Stimulated activated CD8-positive, alpha-beta memory T cell treated with anti-CD3 and anti-CD28 coated beads, Interleukin-2, amount 100 ng/mL, for 1 hour (primary cell): ENCODE measurements at regions not wholly inside any gene's neighbourhood (a gene's known extent, or its start where the extent isn't known, plus 50 kb on each side); places are given as distances from the start of the nearest gene placed in this dataset.

Experiments
- DNase-seq, 2 donors: peaks; one replicate each; pipeline ENCODE4 v3.0.0-alpha.2; 2020; ENCODE audit warnings: low read depth in 2 of 2

DNA sequence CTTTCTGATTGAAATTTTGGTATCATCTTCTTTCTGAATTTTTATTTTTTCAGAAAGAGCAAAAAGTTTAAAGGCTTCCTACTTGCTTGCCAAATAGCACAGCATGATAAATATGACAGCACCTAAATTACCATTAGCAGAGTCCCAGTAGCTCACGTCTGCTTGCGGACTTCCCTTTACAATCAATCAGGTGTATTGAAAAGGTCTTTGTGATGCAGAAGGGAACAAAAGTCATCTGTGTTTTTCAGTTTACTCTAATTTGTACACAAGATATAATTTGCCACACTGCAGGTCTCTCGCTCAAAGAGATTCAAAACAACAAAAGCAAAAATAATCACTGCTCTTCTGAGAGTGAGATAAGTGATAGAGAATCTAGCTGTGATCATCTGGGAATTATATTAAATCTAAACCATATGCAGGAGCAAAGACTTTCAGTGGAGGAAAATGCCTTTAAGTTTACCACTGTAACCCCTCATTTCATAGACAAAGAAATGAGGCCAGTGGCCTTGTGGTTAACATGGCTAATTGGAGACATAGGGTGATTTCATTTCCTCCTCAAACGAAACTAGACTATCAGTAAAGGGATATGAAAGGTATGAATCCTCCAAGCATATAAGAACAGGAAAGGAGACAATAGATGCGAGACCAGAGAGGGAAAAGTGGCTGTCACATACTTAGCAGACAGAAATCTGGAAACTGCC is 240.8 kb upstream of the TMPO start:
- DNase-seq: no peak

DNA sequence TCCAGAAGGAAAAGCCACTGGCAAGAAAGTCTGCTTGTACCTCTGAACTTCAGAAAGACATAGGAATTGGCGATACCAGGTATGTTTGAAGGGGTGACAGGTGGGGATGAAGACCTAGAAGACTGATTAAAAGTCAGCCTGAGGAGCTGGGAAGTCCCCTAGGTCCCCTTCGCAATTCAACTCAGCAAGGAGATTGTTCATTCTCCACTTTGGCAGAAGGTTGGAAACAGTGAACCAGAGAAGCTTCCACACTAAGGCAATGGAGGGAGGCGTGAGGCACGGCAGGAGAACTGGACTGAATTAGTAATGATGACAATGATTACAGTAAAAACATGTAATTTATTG is 240.3 kb upstream of the TMPO start:
- DNase-seq: no peak

DNA sequence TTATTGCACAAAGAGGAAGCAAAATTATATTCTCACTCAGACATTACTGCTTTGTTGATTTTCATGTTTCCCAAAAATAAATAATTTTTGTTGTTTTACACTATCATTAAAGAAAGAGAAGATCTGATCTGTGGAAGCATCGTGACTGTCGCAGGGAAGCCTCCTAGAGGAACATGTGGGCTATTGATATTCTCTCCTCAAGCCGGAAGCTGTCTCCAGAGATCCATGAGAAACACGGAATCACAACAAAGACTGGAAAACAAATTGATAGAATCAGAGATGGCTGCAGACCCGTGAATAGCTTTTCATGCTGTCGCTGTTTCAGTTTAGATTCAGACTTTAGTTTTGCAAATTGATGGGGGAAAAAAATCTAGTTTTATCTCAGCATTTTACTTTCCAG is 235.2 kb upstream of the TMPO start:
- DNase-seq: no peak

DNA sequence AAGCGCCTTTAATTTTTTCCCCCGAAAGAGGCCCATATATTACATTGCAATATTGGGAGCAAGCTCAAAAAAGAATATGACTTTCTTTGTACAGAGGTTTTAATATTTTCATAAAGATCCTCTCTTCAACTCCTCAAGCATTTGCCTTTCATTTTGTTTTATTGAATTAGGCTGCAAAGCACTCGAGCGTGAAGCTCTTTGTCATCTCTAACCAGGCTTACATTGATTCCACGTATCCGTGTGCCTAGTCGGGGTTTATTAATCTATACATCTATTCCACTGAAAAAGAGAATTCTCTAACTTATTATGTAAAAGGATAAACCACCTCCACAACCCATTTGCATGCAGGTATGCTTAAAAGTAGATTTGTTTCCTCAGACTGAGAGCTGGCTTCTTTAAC is 234.8 kb upstream of the TMPO start:
- no peak for DNase-seq

DNA sequence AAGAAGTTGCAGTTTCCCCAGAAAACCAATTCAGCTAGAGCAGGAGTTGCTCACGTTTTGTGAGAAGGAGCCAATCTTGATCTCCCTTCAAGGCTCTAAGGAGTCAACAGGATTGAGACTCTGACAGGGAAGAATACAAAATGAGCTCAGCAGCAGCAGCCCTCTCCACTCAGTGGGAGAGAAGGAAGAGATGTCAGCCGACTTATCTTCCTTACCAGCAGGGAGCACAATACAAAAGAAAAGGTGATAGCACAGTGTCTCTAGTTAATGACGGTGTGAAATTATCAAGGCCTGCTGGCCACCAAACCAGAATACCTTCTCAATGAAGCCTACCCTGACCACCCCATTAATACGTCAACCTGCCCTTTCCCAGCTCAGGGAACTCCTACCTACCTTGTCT is 223.6 kb upstream of the TMPO start:
- no peak for DNase-seq

DNA sequence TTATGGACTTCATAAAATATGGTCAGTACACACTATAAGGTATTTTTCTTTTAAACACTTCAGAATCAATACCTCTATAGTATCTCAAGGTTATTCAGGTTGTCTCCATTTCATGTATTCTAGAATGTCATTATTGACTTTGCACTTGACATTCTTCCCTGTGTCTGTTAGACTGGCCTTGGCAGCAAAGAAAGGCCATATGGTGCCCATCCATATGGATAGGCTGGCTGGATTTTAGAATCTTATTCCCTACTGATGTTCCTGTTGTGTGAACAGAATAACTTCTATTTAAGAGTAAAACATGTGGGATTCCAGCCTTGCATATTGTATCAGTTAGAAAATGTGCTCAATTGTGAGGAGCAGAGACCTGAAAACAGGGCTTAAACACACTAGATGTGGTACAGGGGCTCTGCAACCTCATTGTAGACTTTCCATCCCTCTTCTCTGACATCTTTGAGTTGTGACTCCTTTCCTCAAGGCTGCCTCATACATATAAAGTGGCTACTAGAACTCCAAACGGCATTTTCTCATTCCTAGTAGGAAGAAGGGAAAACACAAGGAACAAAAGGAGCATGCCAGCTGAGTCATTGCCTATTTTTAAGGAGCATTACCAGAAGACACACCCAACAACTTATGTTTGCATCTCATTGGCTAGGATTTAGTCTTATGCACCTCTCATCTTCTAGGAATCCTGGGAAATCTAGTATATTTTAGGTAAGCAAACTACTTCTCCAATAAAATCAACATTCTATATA is 221.2 kb upstream of the TMPO start:
- DNase-seq: no peak

DNA sequence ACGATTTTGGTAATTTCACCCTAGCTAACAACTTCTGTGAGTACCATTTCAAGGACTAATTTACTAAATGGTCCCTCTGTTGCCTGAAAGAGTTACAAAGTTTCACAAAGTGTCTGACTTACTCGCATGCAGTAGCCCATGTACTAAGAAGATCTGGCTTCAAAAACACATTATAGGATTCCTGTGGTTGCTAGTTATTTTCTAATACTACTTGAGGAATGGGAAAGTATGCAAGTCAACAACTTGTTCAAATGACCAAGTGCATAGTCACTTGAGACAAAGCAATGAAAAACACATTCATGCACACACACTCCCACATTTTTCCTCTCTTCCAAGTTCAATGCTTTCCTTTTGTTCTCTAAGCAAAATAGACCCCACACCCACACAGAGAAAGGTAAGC is 219.7 kb upstream of the TMPO start:
- DNase-seq: no peak

DNA sequence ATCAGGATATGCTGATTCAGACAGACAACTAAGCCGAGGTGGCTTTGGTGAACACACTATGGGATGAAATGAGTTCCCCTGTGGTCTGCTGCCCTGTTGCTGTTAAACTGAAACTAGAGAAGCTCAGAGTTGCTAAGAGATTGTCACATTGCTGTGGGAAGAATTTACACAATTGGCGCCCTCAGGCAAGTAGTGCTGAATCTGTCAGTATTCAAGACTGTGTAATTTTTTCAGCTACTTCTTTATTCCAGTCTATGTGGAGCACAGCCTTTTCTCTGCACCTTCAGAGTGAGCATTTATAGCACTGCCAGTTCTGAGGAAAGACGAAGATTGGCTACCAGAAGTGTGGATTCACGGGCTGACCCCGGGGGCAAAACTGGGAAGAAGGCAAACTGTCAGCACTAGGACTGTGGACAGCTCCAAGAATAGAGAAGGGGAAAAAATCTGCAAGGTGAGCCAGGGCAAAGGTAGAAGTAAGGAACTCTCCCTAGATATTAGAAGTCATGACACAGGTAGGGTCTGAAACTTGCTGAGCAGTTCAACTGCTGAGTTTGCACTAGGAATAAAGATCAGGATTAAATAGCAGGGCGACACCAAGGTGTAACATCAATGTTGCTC is 218.8 kb upstream of the TMPO start:
- no peak for DNase-seq

DNA sequence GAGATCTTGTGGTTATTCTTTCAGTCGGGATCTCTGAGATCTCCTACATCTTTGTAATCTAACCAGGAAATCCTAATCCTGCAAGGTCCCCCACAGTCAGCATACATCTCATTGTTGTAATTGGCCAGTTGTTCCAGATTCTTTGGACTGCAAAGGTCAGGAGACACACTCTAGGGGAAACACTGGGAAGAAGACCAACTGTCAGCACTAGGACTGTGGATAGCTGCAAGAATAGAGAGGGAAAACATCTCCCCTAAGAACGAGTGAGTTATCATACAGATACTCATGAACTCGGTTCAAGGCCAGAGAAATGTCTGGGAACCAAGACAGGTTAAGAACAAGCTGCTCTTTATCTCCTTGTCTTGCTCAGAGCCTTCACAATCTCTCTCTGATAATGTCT is 217.9 kb upstream of the TMPO start:
- DNase-seq: no peak

DNA sequence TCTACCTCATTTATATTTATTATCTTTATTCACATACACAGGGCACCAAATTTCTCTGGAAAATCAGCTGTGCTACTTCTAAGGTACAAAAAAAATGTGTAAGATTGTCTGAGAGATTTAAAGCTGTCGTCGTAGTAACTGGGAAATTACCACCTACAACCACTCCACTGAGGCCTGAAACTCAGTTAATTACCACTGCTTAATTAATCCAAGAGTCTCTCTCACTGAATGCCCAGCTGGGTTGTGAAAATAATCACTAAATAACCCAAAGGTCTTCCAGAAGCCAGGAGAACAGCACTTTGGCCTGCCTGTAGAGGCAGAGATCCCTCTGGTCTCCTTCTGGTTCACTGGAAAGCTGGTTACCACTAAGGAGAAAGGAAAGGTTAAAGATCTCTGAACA is 207.2 kb upstream of the TMPO start:
- DNase-seq: no peak

DNA sequence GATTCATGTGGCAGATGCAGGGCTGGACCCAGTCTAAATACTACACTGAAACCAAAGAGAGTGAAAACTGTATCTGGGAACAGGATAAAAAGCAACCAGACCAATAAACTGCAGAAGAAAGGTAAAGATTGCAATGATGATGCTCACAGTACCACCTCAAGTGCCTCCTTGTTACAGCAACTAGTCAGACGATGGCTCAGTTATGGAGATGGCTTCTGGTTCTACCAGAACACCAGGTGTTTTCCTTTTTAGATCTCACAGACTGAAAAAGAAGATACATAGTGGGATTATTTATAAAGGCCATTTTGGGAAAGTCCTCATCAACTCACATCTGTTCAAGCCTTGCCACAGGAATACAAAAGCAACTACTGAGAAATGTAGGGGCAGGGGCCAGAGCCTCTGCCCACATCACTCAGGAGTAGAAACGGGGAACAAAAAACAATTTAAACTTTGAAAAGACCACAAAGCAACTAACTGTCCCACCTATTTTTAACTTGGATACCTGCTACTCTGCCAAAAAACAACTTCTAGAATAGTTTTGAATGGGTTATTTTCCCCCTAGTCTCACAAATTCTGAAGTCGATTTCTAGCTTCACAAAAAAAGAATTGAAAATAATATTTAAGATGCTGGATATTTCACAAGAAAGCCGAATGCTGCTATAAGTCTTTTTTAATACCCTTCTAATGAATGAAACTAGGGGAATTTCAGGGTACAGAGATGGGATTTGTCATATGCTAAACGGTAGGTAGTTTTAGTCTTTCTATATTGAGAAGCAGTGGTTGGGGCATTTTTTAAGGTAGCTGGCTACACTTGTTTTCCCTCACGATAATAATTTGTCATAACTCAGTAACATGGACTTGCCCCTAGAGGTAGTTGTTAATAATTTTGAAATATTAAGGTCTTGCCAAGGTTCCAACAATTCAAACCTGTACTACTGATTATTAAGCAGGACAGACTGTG is 197.2 kb upstream of the TMPO start:
- no peak for DNase-seq

DNA sequence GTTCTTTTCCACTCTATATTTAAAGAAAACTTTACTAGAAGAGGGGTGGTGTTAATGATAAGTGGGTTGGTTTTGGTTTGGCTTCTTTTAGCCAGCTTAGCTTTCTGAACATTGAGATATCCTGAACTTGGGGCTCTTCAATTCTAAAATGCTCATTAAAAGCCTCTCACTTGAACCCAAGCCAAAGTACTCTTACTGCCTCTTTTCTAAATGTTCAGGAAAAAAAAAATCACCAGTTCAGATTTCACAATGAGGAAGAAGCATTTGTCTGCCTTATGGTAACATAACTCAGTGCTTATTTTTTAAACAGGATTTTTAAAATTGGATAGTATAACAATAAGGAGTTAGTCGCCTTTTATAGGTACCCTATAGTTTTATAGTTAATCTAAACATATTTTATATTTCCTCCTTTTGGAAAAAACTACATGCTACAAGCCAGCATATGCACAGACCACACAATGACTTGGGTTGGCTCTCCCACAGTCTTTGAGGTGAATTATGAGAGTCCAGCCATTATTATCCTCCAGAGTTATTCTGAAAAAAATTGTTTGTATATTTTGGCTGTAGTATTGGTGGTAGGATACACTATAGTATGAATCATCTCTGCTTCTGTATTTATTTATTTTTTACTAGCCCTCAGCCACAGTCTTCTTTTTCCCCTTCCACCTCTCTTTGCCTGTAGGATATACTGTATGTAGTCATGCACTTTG is 195.5 kb upstream of the TMPO start:
- DNase-seq: no peak

DNA sequence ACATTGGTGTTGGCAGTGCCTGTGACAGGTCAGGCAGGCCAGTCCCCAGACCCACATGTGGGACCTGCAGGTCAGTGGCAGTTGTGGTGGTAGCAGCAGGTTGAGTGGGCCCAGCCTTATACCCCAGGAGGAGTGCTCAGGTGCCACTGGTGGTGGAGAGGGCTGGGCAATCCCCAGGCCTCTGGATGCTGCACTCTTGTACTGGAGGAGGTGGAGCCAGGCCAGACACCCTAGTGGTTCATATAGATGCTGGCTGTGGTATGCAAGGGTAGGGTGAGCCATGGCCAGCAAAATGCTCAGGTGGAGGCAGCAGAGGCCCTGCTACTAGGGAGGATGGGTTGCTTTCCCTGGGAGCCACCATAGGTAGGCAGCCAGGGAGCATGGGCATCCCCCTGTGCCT is 190.4 kb upstream of the TMPO start:
- DNase-seq: no peak

DNA sequence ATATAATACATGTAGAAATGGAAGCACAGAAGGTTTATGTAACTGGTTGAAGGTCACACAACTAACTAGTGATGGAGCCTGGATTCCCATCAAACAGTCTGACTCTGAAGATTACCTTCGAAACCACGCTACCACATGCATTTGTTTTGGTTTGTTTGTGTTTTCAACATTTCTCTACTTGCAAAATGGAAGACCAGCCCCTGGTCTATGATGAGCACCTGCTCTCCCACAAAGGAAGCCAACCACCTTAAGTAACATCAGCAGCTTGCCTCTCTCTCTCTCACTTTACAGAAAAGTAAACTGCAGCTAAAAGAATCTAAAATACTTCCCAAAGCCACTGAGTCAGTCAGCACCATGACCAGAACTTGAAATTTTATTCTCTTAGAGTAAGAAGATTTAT is 186.9 kb upstream of the TMPO start:
- no peak for DNase-seq

DNA sequence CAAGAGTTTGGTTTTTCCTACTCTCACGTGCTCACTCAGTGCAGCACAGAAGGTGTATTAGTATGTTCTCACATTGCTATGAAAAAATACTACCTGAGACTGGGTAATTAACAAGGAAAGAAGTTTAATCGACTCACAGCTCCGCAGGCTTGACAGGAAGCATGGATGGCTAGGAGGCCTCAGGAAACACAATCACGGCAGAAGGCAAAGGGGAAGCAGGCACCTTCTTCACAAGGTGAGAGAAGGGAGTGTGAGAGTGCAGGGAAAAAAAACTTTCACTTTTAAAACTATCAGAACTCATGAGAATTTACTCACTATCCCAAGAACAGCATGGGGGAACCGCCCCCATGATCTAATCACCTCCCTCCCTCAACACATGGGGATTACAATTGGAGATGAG is 185.8 kb upstream of the TMPO start:
- no peak for DNase-seq

DNA sequence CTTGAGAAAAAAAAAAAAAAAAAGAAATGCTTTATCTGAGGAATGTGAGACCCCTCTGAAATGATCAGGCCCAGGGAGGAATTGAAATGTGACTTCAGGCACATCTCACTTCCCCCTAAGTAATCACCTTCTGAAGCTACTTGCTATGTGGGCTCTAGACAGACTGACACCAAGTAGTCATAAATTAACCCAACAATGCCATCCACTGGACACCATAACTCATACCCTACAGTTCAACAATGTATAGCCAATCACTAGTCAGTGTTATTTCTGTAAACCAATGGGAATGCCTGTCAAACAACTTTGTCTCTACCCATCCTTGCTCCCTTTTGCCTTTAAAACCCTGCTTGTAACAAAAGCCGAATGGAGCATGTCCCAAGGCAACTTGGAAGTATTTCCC is 182.7 kb upstream of the TMPO start:
- no peak for DNase-seq

DNA sequence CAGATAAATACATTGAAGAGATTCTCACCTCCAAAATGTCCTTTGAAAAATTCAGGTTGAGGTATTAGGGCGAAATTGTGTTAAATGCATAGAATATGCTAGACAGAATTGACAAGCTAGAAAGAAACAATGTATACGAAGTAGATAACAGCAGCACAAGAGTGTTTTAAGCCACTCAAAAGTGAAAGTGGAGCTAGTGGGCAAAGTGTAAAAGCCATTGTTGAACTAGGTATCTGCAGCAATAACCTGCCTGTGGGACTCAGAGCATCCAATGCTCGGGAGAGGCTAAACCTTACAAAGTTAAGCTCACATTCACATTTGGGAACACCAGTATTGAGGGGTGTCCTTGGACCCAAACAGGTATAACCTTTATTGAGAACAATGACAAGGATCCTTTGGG is 180.6 kb upstream of the TMPO start:
- no peak for DNase-seq

DNA sequence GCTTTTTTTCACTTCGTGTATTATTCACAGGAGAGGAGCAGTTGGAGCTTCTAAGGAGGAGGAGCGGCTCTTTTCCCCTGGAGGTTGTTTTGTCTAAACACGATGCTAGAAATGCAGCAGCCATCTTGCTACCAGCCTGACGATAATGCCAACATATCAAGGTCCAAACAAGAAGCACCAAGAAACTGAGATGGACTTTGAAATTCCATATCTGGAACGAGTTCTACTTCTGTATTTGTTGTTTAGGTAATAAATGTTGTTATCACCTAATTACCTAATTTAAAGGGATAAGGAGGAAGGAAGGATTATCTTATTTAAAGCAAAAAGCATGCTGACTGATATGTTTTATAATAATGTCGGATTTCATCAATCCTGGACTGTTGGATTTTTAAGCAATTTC is 174.4 kb upstream of the TMPO start:
- no peak for DNase-seq

DNA sequence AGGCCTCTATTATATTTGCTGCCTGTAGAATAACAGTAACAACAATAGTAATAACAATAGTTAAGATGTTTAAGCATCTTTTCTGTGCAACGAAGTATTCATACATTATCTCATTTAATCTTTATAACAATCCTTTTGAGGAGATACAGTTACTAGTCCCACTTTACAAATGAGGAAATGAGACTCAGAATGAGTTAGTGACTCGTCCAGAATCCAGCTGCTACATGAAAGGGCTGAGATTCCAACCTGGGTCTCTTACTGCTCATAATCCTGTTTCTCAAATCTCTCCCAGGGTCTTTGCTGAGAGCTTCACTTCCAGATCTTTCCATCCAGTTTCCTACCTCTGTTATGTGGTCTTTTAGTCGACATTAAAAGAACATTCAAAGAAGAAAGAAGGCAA is 173.7 kb upstream of the TMPO start:
- DNase-seq: no peak

DNA sequence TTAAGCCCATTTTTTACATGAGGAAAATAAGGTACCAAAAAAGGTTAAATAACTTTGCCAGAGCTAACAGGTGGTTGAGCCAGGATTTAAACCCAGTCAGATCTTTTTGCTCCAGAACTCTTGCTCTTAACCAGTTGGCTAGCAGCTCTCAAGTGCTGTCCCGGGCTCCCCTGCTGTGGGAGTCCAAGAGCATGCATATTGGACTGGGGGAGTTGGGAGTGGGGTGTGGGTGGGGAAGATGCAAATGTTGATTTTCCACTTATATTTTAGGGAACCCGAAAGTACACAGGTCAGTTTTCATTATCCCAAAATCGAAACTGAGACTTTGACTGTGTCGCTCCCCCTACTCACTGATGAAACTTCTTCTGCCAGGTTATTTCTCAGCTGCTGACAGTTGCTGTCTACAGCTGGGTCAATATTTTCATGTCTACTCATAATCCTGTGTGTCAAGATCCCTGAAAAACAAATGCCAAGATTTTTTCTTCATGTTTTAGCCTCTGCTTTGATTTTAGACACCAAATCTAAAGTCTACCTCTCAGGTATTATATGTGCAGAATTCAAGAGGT is 172.3 kb upstream of the TMPO start:
- no peak for DNase-seq
